HepG2 (cell line): ENCODE measurements at regions not wholly inside any gene's neighbourhood (a gene's known extent, or its start where the extent isn't known, plus 50 kb on each side); places are given as distances from the start of the nearest gene placed in this dataset.

Source experiments
- ATAC-seq: fragments of 200-7000 bp; cut with Tn5 transposase; 3 replicates; pipeline ENCODE4 v1.9.1; 2020; ENCODE audit warnings: mild to moderate bottlenecking, moderate library complexity
- BruUV-seq: library from RNA; stranded (reverse); fragments of 400-500 nt; replicated peaks from 2 replicates; lab custom pipeline; 2021; lab: Mats Ljungman, UMichigan
- CTCF ChIA-PET: fragments of 300-600 bp; formaldehyde crosslinking; extraction: SDS; loops from one replicate; lab custom pipeline; 2021; ENCODE audit warnings: low total read pairs, inconsistent platforms, low intra/inter-chr PET ratio; lab: Yijun Ruan, JAX
- POLR2A ChIA-PET: fragments of 350-600 bp; sonication (Branson Sonifier 250); formaldehyde crosslinking; loops from one replicate; lab custom pipeline; 2020; ENCODE audit warnings: antibody characterized with exemption, inconsistent platforms; lab: Yijun Ruan, JAX
- DNase-seq: peaks from one replicate; pipeline ENCODE4 v3.0.0-alpha.2; 2015; ENCODE audit warnings: low spot score
- FAIRE-seq: peaks from 3 replicates; lab custom pipeline; 2011; peaks lifted over from hg19 to GRCh38; lab: Jason Lieb, UNC
- H2AFZ ChIP-seq: one replicate; pipeline ENCODE4 v1.6.1; 2011; ENCODE audit warnings: low read length, inconsistent platforms
- H3K27ac ChIP-seq: fragments of 300-600 bp; 3 replicates; pipeline ENCODE4 v1.8.0; 2011; ENCODE audit warnings: mixed run types, mild to moderate bottlenecking, mixed read lengths, low read length, inconsistent platforms; ENCODE audit not compliant: insufficient read depth; ENCODE audit errors: extremely low read length
- H3K27me3 ChIP-seq, 2 experiments: fragments of 200-600 bp in 1 of 2; 2 replicates in 1 of 2; 3 replicates in 1 of 2; pipeline versions ENCODE4 v1.6.0 to v1.8.0; 2011; ENCODE audit warnings: low read length in 2 of 2, mild to moderate bottlenecking in 2 of 2, moderate library complexity in 2 of 2, inconsistent platforms in 1 of 2; ENCODE audit not compliant: insufficient read depth in 2 of 2, control insufficient read depth in 1 of 2
- H3K36me3 ChIP-seq, 2 experiments: fragments of 200-600 bp in 1 of 2; replicated peaks in 1 of 2; 2 replicates in 1 of 2; 3 replicates in 1 of 2; pipeline versions ENCODE4 v1.5.1 to v1.8.0; 2011; ENCODE audit warnings: low read length in 2 of 2, inconsistent platforms in 1 of 2; ENCODE audit not compliant: insufficient read depth in 2 of 2, control insufficient read depth in 1 of 2
- H3K4me1 ChIP-seq: 2 replicates; pipeline ENCODE4 v1.5.1; 2012; ENCODE audit warnings: low read length, inconsistent platforms; ENCODE audit not compliant: insufficient read depth
- H3K4me2 ChIP-seq: 2 replicates; pipeline ENCODE4 v1.6.0; 2011; ENCODE audit warnings: low read depth, low read length, inconsistent platforms
- H3K4me3 ChIP-seq, 3 experiments: fragments of 200-600 bp in 1 of 3; sonication (generic), shearing (Covaris generic) in 1 of 3; replicated peaks in 1 of 3; 2 replicates each; pipeline ENCODE4 v1.5.1; 2011 to 2016; ENCODE audit warnings: low read length in 3 of 3, inconsistent platforms in 2 of 3, low read depth in 2 of 3, mild to moderate bottlenecking in 2 of 3, control low read depth in 1 of 3, mixed read lengths in 1 of 3; ENCODE audit not compliant: insufficient read depth in 1 of 3
- H3K79me2 ChIP-seq: one replicate; pipeline ENCODE4 v1.6.1; 2011; ENCODE audit warnings: low read length, inconsistent platforms; ENCODE audit not compliant: insufficient read depth
- H3K9ac ChIP-seq: 2 replicates; pipeline ENCODE4 v1.6.0; 2011; ENCODE audit warnings: mild to moderate bottlenecking, low read depth, low read length, inconsistent platforms; ENCODE audit not compliant: insufficient read depth
- H3K9me3 ChIP-seq: 2 replicates; pipeline ENCODE4 v1.5.1; 2012; ENCODE audit warnings: mild to moderate bottlenecking, low read length
- H4K20me1 ChIP-seq: 2 replicates; pipeline ENCODE4 v1.6.0; 2011; ENCODE audit warnings: inconsistent platforms, mild to moderate bottlenecking, low read length, moderate library complexity; ENCODE audit not compliant: insufficient read depth
- AGO2 ChIP-seq: fragments of 200-400 bp; formaldehyde crosslinking; optimal IDR thresholded peaks from 2 replicates; pipeline ENCODE3; 2017; ENCODE audit warnings: mild to moderate bottlenecking, low read depth, low read length, moderate library complexity
- EHMT2 ChIP-seq: fragments of 200-600 bp; sonication (generic); IDR thresholded peaks from 2 replicates; pipeline ENCODE4 v1.7.0; 2017; ENCODE audit warnings: antibody characterized with exemption, low read depth, low read length, borderline replicate concordance
- FOXA1 ChIP-seq, 2 experiments: fragments of 450-650 bp in 1 of 2; sonication (generic) in 1 of 2; formaldehyde crosslinking in 1 of 2; IDR thresholded peaks; 2 replicates each; pipeline versions ENCODE4 v1.4.0 to v1.6.1; 2016 to 2020; ENCODE audit warnings: missing genetic modification reagents in 1 of 2
- FOXM1 ChIP-seq: sonication (generic); formaldehyde crosslinking; IDR thresholded peaks from 2 replicates; pipeline ENCODE4 v1.5.0; 2020; ENCODE audit warnings: missing genetic modification reagents
- HOXA3 ChIP-seq: sonication (generic); formaldehyde crosslinking; IDR thresholded peaks from 2 replicates; pipeline ENCODE4 v1.5.0; 2020; ENCODE audit warnings: missing genetic modification reagents
- MTF1 ChIP-seq: sonication (generic); formaldehyde crosslinking; IDR thresholded peaks from 2 replicates; pipeline ENCODE4 v1.5.0; 2020; ENCODE audit warnings: missing genetic modification reagents
- NFRKB ChIP-seq: fragments of 450-650 bp; IDR thresholded peaks from 2 replicates; pipeline ENCODE4 v1.6.1; 2017
- SMAD1 ChIP-seq: sonication (generic); formaldehyde crosslinking; IDR thresholded peaks from 2 replicates; pipeline ENCODE4 v1.4.0; 2020; ENCODE audit warnings: missing genetic modification reagents, low read depth, mild to moderate bottlenecking, borderline replicate concordance
- SOX5 ChIP-seq: IDR thresholded peaks from 2 replicates; pipeline ENCODE4 v1.6.1; 2016; ENCODE audit warnings: borderline replicate concordance
- ZMAT3 ChIP-seq: sonication (generic); formaldehyde crosslinking; conservative IDR thresholded peaks from 2 replicates; pipeline ENCODE4 v1.7.0; 2021; ENCODE audit warnings: missing genetic modification reagents
- ZNF230 ChIP-seq: sonication (generic); formaldehyde crosslinking; IDR thresholded peaks from 2 replicates; pipeline ENCODE4 v1.4.0; 2020; ENCODE audit warnings: mild to moderate bottlenecking, missing genetic modification reagents
- ZNF260 ChIP-seq: sonication (generic); formaldehyde crosslinking; IDR thresholded peaks from 2 replicates; pipeline ENCODE4 v1.4.0; 2020; ENCODE audit warnings: missing genetic modification reagents, low read depth, mild to moderate bottlenecking, borderline replicate concordance
- ZNF367 ChIP-seq: sonication (generic); formaldehyde crosslinking; IDR thresholded peaks from 2 replicates; pipeline ENCODE4 v1.4.0; 2020; ENCODE audit warnings: missing genetic modification reagents, borderline replicate concordance
- ZNF777 ChIP-seq: sonication (generic); formaldehyde crosslinking; IDR thresholded peaks from 2 replicates; pipeline ENCODE4 v1.4.0; 2020; ENCODE audit warnings: missing genetic modification reagents
- ZNF781 ChIP-seq: sonication (generic); formaldehyde crosslinking; IDR thresholded peaks from 2 replicates; pipeline ENCODE4 v1.5.1; 2020; ENCODE audit warnings: borderline replicate concordance, mild to moderate bottlenecking, missing genetic modification reagents; ENCODE audit errors: not compliant biosample characterization
- WGBS: methylation state at CpG from one replicate; pipeline ENCODE4 v1.1.6; 2017; ENCODE audit warnings: low lambda C conversion rate; 5-methylcytosine and 5-hydroxymethylcytosine counted together
- in situ Hi-C: cut with HindIII; loops from 2 replicates; pipeline ENCODE4 v1.10.0; 2017; ENCODE audit warnings: low pct_unique_long_range_greater_than_20kb; ENCODE audit not compliant: extremely low pct_ligation_motif_present
- intact Hi-C: fragments of 100-400 bp; cut with micrococcal nuclease; formaldehyde crosslinking; loops from one replicate; pipeline ENCODE4 v1.10.0; 2022; ENCODE audit not compliant: unreplicated experiment
- TF ChIP-seq, protein P1 (sequence below), 2 experiments: sonication (generic) in 1 of 2; formaldehyde crosslinking in 1 of 2; IDR thresholded peaks; 2 replicates each; pipeline versions ENCODE4 v1.4.0 to v1.6.1; 2018 to 2020; ENCODE audit warnings: missing genetic modification reagents in 2 of 2, borderline replicate concordance in 1 of 2, low read depth in 1 of 2, mild to moderate bottlenecking in 1 of 2, missing biosample characterization in 1 of 2
- TF ChIP-seq, protein P2 (sequence below): sonication (generic); formaldehyde crosslinking; IDR thresholded peaks from 2 replicates; pipeline ENCODE4 v1.4.0; 2020; ENCODE audit warnings: mild to moderate bottlenecking, low read depth, missing genetic modification reagents
- TF ChIP-seq, protein P3 (sequence below): IDR thresholded peaks from 2 replicates; pipeline ENCODE4 v1.6.1; 2016
- TF ChIP-seq, protein P4 (sequence below): sonication (generic); formaldehyde crosslinking; IDR thresholded peaks from 2 replicates; pipeline ENCODE4 v1.8.1; 2023; ENCODE audit warnings: missing genetic modification reagents, mild to moderate bottlenecking, borderline replicate concordance

DNA sequence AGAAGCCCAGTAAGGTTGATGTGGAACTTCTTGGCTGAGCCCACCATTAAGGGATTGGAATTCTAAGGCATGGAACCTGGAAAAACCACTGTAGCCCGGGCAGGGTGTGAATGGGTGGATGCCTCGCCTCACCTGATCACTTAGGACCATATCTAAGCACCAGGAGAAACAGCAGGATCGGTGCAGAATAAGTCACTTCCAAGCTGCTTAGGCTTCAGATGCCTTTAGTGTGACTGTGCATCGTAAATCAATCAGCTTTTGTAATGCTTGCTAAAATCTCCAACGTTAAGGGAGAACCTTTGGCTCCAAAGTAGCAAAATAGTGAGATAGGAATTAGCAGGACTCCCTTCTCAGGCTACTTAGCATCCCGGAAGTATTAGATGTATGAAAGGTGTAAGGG is 103.9 kb upstream of the MEGF10 start (continued):
- TF ChIP-seq, protein P1, sequence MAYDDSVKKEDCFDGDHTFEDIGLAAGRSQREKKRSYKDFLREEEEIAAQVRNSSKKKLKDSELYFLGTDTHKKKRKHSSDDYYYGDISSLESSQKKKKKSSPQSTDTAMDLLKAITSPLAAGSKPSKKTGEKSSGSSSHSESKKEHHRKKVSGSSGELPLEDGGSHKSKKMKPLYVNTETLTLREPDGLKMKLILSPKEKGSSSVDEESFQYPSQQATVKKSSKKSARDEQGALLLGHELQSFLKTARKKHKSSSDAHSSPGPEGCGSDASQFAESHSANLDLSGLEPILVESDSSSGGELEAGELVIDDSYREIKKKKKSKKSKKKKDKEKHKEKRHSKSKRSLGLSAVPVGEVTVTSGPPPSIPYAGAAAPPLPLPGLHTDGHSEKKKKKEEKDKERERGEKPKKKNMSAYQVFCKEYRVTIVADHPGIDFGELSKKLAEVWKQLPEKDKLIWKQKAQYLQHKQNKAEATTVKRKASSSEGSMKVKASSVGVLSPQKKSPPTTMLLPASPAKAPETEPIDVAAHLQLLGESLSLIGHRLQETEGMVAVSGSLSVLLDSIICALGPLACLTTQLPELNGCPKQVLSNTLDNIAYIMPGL (CRISPR knock-in tag; IDR thresholded peaks at IDR 0.05; ENCODE audit: borderline replicate concordance in 1 of 2, low read depth in 1 of 2) = no peak
- no peak for TF ChIP-seq EHMT2

DNA sequence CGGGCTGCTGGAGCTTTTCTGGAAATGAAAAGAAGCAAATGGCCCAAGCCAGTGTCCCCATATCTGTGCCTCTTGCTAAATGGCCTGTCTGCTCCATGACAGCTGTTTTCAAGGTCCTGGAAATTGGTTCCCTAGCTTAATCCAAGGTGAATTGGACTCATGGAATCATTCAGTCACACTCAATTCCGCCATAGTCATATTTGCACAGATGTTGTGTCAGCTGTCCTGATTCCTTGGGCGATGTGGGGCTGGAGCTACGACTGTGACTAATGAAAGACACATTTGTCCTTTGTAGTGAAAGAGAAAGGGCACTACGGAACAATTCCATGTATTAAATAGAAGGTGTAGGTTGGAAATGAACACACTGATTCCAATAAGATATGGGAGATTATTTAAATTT is 102.9 kb upstream of the MEGF10 start:
- H3K27ac ChIP-seq = no peak overlapping the region
- H3K27me3 ChIP-seq = no peaks in the 10 kb centered on the region; a peak in 1 of 5 replicates
- H4K20me1 ChIP-seq = no peaks in the 10 kb centered on the region
- DNase-seq (no peak), FAIRE-seq (no peak), ATAC-seq (no peak)
- no TSS peak for BruUV-seq
- H3K36me3 ChIP-seq = no peaks in the 10 kb centered on the region
- ChIA-PET POLR2A (no interaction called here), CTCF (no interaction called here)
- no peaks in the 10 kb centered on the region for H3K9me3 ChIP-seq
- no peaks in the 10 kb centered on the region for H3K4me1 ChIP-seq
- intact Hi-C loops (no loop called here), in situ Hi-C loops (no loop called here)
- H3K4me2 ChIP-seq = no peak overlapping the region
- H2AFZ ChIP-seq = no peak overlapping the region
- no peak overlapping the region for H3K4me3 ChIP-seq
- TF ChIP-seq NFRKB (no peak), ZMAT3 (no peak), FOXA1 (IDR thresholded peaks at IDR 0.05) (no peak), FOXA1 (CRISPR knock-in tag; IDR thresholded peaks at IDR 0.05) (no peak), MTF1 (CRISPR knock-in tag) (no peak), AGO2 (no peak), HOXA3 (no peak), FOXM1 (CRISPR knock-in tag) (no peak), ZNF260 (CRISPR knock-in tag) (no peak), SMAD1 (CRISPR knock-in tag) (no peak), SOX5 (no peak), ZNF230 (CRISPR knock-in tag) (no peak), ZNF781 (CRISPR knock-in tag) (no peak), ZNF367 (CRISPR knock-in tag) (no peak), ZNF777 (CRISPR knock-in tag) (no peak)
- TF ChIP-seq, protein P2, sequence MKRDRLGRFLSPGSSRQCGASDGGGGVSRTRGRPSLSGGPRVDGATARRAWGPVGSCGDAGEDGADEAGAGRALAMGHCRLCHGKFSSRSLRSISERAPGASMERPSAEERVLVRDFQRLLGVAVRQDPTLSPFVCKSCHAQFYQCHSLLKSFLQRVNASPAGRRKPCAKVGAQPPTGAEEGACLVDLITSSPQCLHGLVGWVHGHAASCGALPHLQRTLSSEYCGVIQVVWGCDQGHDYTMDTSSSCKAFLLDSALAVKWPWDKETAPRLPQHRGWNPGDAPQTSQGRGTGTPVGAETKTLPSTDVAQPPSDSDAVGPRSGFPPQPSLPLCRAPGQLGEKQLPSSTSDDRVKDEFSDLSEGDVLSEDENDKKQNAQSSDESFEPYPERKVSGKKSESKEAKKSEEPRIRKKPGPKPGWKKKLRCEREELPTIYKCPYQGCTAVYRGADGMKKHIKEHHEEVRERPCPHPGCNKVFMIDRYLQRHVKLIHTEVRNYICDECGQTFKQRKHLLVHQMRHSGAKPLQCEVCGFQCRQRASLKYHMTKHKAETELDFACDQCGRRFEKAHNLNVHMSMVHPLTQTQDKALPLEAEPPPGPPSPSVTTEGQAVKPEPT (CRISPR knock-in tag) = no peak
- TF ChIP-seq, protein P3, sequence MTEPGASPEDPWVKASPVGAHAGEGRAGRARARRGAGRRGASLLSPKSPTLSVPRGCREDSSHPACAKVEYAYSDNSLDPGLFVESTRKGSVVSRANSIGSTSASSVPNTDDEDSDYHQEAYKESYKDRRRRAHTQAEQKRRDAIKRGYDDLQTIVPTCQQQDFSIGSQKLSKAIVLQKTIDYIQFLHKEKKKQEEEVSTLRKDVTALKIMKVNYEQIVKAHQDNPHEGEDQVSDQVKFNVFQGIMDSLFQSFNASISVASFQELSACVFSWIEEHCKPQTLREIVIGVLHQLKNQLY (CRISPR knock-in tag) = no peak
- TF ChIP-seq, protein P4, sequence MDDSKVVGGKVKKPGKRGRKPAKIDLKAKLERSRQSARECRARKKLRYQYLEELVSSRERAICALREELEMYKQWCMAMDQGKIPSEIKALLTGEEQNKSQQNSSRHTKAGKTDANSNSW (CRISPR knock-in tag) = no peak
- 7% methylated on average over 5 of the region's 5 CpGs for WGBS
- H3K79me2 ChIP-seq = no peaks in the 10 kb centered on the region
- H3K9ac ChIP-seq = no peak overlapping the region
